22Rv1 (cell line): ENCODE measurements at regions not wholly inside any gene's neighbourhood (a gene's known extent, or its start where the extent isn't known, plus 50 kb on each side); places are given as distances from the start of the nearest gene placed in this dataset.

Source experiments
- H3K27ac ChIP-seq: fragments of 450-650 bp; 2 replicates; pipeline ENCODE4 v1.5.1; 2017
- ZFX ChIP-seq: fragments of 450-650 bp; IDR thresholded peaks from 2 replicates; pipeline ENCODE4 v1.6.1; 2017; ENCODE audit warnings: antibody characterized with exemption, borderline replicate concordance
- TF ChIP-seq, protein P1 (sequence below): fragments of 450-650 bp; IDR thresholded peaks from 2 replicates; pipeline ENCODE4 v1.5.1; 2017; ENCODE audit warnings: mild to moderate bottlenecking

DNA sequence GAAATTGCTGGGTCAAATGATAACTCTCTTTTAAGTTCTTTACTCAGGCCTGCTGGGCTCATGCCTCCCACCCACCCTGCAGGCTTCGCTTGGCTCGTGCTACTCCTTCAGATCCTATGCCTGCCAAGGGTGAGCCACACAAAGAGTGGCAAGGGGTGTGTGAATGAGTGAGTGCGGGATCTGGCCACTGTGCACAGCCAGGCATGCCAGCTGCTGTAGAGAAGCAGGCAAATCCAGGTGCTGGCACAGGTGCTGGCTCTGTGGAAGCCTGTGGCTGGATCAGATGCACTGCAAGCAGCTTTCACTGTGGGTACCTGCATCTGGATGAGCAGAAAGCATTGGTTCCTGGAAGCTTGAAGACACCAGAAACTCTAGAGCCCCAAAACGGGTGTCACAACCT lies 1055.7 kb upstream of the EPHA6 start:
- no peak overlapping the region for H3K27ac ChIP-seq
- no peak for TF ChIP-seq ZFX
- TF ChIP-seq, protein P1, sequence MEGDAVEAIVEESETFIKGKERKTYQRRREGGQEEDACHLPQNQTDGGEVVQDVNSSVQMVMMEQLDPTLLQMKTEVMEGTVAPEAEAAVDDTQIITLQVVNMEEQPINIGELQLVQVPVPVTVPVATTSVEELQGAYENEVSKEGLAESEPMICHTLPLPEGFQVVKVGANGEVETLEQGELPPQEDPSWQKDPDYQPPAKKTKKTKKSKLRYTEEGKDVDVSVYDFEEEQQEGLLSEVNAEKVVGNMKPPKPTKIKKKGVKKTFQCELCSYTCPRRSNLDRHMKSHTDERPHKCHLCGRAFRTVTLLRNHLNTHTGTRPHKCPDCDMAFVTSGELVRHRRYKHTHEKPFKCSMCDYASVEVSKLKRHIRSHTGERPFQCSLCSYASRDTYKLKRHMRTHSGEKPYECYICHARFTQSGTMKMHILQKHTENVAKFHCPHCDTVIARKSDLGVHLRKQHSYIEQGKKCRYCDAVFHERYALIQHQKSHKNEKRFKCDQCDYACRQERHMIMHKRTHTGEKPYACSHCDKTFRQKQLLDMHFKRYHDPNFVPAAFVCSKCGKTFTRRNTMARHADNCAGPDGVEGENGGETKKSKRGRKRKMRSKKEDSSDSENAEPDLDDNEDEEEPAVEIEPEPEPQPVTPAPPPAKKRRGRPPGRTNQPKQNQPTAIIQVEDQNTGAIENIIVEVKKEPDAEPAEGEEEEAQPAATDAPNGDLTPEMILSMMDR: no peak

DNA sequence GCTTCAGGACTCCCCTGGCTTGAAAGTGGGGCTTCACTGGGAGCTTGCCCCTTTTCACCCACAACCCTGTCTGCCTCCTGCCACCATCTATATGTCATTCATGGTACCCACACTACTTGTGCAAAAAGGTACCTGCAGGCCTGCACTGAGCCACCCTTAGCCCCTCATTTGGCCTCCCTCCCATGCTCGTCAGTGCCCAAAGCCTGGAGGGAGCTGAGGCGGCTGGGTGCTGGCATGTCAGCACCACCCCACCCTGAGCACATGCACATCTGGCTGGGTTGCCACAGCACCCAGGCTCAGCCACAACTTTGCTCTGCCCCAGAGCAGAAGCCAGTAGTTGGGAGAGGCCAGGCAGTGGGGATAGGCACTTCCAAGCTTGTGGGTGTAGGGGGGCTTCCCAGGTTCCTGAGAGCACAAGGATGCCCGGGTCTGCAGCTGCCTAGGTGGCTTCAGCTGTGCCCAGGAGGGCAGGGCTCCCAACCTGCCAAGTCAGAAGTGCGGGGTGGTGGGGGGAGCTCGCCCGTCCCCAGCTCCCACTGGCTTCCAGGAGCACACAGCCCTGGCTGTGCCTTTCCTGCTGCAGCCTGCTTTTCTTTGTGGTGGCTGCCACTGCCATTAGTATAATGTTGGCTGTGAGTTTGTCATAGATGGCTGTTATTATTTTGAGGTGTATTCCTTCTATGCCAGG lies 1054.6 kb upstream of the EPHA6 start:
- H3K27ac ChIP-seq: no peak overlapping the region

DNA sequence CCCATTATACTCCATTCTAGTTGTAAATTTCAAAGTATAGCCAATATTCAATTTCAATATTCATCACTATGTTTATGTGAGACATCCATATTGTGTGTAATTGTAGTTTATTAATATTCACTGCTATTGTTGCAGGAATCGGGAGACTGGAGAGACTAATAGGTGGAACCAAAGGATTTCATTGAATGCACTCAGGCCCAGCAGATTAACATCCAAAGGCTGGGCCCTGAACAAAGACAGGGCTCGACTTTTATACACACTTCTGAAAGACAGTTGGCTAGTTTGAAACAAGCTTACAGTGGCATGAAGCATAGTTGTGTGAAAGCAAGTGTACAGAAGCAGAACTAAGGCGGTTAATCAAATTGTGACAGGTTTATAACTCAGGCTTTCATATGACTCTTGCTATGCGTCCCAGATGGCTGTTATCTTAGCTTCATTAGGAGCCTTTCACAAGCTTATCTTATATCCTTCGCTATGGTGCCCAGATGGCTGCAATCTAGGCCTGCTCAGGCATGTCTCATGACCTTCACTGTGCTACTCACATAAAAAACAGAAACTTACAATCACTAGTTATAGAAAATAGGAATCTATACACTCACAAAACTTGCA lies 1038.8 kb upstream of the EPHA6 start:
- no peak overlapping the region for H3K27ac ChIP-seq
- TF ChIP-seq, protein P1: no peak

More for the DNA sequence above, 1054.6 kb upstream of the EPHA6 start:
- TF ChIP-seq, protein P1: no peak
- TF ChIP-seq ZFX: no peak

DNA sequence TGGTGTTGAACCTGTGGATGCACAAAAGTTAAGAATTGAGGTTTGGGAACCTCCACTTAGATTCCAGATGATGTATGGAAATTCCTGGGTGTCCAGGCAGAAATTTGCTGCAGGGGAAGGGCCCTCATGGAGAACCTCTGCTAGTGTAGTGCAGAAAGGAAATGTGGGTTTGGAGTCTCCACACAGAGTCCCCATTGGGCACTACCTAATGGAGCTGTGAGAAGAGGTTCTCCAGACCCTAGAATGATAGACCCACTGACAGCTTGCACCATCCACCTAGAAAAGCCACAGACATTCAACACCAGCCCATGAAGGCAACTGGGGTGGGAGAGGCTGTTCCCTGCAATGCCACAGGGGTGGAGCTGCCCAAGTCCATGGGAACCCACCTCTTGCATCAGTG lies 1032.8 kb upstream of the EPHA6 start:
- TF ChIP-seq ZFX: no peak
- TF ChIP-seq, protein P1: no peak
- H3K27ac ChIP-seq: no peak overlapping the region

DNA sequence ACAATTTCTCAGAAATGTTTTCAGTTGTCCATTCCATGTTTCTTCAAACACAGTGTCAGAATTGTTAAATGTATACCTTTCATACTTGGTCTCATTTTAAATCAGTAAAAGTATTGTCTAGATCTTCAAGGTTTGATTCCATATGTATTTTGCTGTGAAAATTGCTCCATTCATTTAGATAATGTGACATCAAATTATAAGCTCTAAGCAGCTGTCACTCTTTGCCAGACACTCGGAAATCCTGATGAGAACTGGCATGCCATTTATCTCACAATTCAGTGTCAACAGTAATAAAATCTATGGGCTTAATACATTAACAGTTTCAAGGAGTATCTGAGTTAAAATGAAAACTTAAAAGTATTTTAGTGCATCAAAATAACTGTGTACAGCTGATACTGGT lies 1025.3 kb upstream of the EPHA6 start:
- H3K27ac ChIP-seq: no peak overlapping the region
- TF ChIP-seq, protein P1: no peak
- no peak for TF ChIP-seq ZFX

DNA sequence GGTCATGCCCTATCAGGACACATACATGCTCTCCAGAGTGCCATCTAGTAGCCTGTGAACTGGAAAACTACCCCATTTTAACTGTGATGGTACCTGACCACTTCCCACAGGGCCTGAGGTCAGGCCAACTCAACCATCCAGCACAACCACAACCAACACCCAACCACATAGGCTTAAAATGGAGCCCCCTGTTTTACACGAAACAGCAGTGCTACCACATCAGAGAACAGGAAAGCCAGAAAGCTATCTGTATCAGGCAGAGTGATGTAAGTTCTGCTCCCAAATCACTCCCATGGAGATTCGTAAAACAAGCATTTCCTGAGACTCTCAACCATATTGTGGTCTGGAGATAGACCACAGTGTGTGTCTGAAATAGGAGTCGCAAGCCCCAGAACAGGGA lies 1017.3 kb upstream of the EPHA6 start:
- TF ChIP-seq, protein P1: no peak
- no peak for TF ChIP-seq ZFX
- H3K27ac ChIP-seq: no peak overlapping the region

DNA sequence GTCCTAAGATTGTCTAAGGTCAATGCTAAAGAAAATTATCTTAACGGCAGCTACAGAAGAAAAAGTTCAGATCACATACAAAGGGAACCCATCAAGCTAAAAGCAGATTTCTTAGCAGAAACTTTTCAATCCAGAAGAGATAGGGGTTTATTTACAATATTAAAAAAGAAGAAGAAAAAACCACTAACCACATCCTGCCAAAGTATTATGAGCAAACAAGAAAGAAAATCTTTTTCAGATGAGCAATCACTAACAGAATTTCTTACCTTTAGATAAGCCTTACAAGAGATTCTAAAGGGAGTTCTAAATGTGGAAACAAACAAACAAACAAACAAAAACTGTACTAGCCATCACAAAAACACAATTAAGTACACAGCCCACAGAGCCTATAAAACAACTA lies 1015.8 kb upstream of the EPHA6 start:
- no peak overlapping the region for H3K27ac ChIP-seq
- TF ChIP-seq ZFX: no peak
- TF ChIP-seq, protein P1: no peak
